DOHH2 (cell line): ENCODE measurements at regions not wholly inside any gene's neighbourhood (a gene's known extent, or its start where the extent isn't known, plus 50 kb on each side); places are given as distances from the start of the nearest gene placed in this dataset.

Source experiments
- EZH2phosphoT487 ChIP-seq: fragments of 200-600 bp; sonication (generic); IDR thresholded peaks from 2 replicates; pipeline ENCODE4 v1.6.1; 2017; ENCODE audit warnings: borderline replicate concordance, mild to moderate bottlenecking, antibody characterized with exemption, low read length, moderate library complexity, mixed read lengths
- TF ChIP-seq, protein P1 (sequence below): fragments of 200-600 bp; sonication (generic); IDR thresholded peaks from one replicate; pipeline ENCODE4 v1.5.1; 2014; ENCODE audit warnings: antibody characterized with exemption, mild to moderate bottlenecking, low read depth, low read length; ENCODE audit not compliant: poor library complexity, severe bottlenecking

DNA sequence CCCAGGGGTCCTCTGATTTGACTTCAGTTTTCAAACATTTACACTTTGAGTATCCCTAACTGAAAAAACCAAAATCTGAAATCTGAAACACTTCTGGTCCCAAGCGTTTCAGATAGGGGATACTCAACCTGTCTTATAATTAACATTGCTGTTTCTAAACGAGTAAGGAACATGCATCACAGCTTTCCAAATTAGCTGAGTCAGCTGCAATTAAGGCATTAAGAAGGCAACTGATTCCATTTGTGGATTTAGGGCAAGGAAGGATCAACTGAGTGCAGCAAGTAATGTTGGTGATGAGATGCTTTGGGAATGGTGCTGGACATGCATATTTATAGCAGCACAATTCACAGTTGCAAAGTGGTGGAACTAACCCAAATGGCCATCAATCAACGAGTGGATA is 168.6 kb downstream of the ACER2 start:
- TF ChIP-seq, protein P1, sequence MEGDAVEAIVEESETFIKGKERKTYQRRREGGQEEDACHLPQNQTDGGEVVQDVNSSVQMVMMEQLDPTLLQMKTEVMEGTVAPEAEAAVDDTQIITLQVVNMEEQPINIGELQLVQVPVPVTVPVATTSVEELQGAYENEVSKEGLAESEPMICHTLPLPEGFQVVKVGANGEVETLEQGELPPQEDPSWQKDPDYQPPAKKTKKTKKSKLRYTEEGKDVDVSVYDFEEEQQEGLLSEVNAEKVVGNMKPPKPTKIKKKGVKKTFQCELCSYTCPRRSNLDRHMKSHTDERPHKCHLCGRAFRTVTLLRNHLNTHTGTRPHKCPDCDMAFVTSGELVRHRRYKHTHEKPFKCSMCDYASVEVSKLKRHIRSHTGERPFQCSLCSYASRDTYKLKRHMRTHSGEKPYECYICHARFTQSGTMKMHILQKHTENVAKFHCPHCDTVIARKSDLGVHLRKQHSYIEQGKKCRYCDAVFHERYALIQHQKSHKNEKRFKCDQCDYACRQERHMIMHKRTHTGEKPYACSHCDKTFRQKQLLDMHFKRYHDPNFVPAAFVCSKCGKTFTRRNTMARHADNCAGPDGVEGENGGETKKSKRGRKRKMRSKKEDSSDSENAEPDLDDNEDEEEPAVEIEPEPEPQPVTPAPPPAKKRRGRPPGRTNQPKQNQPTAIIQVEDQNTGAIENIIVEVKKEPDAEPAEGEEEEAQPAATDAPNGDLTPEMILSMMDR = no peak
- no peak for TF ChIP-seq EZH2phosphoT487
